ENCODE measurements at regions not wholly inside any gene's neighbourhood (a gene's known extent, or its start where the extent isn't known, plus 50 kb on each side); places are given as distances from the start of the nearest gene placed in this dataset.
"Not testable (repeated sequence)": the region's sequence is repeated elsewhere in the genome, so short reads cannot be mapped to it uniquely, and the experiment has no call there.

- no peak for DNase-seq
Measured at GRCh38 chr7:56449762-56450161, 333.5 kb upstream of the NUPR2 start.

- DNase-seq = peak; percentile 75
Measured at GRCh38 chr7:56447864-56448693, 331.9 kb upstream of the NUPR2 start.

- DNase-seq = not testable (repeated sequence)
Measured at GRCh38 chr7:56420528-56420927, 304.3 kb upstream of the NUPR2 start.

GRCh38 chr7:56375173-56375572 is 259.0 kb upstream of the NUPR2 start:
- DNase-seq = no peak

- not testable (repeated sequence) for DNase-seq
Measured at GRCh38 chr7:56374666-56375065, 258.4 kb upstream of the NUPR2 start.

- not testable (repeated sequence) for DNase-seq
Measured at GRCh38 chr7:56373314-56373713, 257.1 kb upstream of the NUPR2 start.

GRCh38 chr7:56371792-56372191 is 255.6 kb upstream of the NUPR2 start:
- not testable (repeated sequence) for DNase-seq

GRCh38 chr7:56370208-56370872 is 254.1 kb upstream of the NUPR2 start:
- DNase-seq = not testable (repeated sequence)

- DNase-seq = not testable (repeated sequence)
Measured at GRCh38 chr7:56367914-56368313, 251.7 kb upstream of the NUPR2 start.

GRCh38 chr7:56367411-56367810 is 251.2 kb upstream of the NUPR2 start:
- not testable (repeated sequence) for DNase-seq

- DNase-seq = not testable (repeated sequence)
Measured at GRCh38 chr7:56366701-56367100, 250.5 kb upstream of the NUPR2 start.

- not testable (repeated sequence) for DNase-seq
Measured at GRCh38 chr7:56352576-56352975, 236.4 kb upstream of the NUPR2 start.

- DNase-seq = not testable (repeated sequence)
Measured at GRCh38 chr7:56351181-56351580, 235.0 kb upstream of the NUPR2 start.

GRCh38 chr7:56348311-56348710 is 232.1 kb upstream of the NUPR2 start:
- not testable (repeated sequence) for DNase-seq

GRCh38 chr7:56328327-56328726 is 212.1 kb upstream of the NUPR2 start:
- not testable (repeated sequence) for DNase-seq

GRCh38 chr7:56290548-56290947 is 174.3 kb upstream of the NUPR2 start:
- no peak for DNase-seq

- peak; percentile 47 for DNase-seq
Measured at GRCh38 chr7:56287429-56288138, 171.4 kb upstream of the NUPR2 start.

GRCh38 chr7:56256108-56256507 is 139.9 kb upstream of the NUPR2 start:
- DNase-seq = no peak

- no peak for DNase-seq
Measured at GRCh38 chr7:56250135-56250534, 133.9 kb upstream of the NUPR2 start.

GRCh38 chr7:56229631-56230030 is 113.4 kb upstream of the NUPR2 start:
- DNase-seq = no peak

- DNase-seq = no peak
Measured at GRCh38 chr7:56222866-56223265, 106.6 kb upstream of the NUPR2 start.

GRCh38 chr7:56219017-56219416 is 102.8 kb upstream of the NUPR2 start:
- DNase-seq = no peak

GRCh38 chr7:56218510-56218909 is 102.3 kb upstream of the NUPR2 start:
- no peak for DNase-seq

- no peak for DNase-seq
Measured at GRCh38 chr7:56213574-56213973, 97.4 kb upstream of the NUPR2 start.

All from NCI-H2227 treated with DMSO at 0.1 percent for 48 hours (cell line).